ENCODE measurements at regions not wholly inside any gene's neighbourhood (a gene's known extent, or its start where the extent isn't known, plus 50 kb on each side); places are given as distances from the start of the nearest gene placed in this dataset.

GRCh38 chr2:84212611-84213314, 246.3 kb downstream of the SUCLG1 start:
- Histone ChIP-seq H2AFZ (no peak overlapping the region), H3K9me2 (replicated peaks; ENCODE audit: insufficient read depth) (no peaks in the 10 kb centered on the region), H3K4me3 (no peak overlapping the region), H3K27me3 (no peaks in the 10 kb centered on the region), H4K20me1 (ENCODE audit: insufficient read depth, poor library complexity, severe bottlenecking) (no peaks in the 10 kb centered on the region), H3K4me2 (no peak overlapping the region), H3K36me3 (replicated peaks; ENCODE audit: insufficient read depth, low read depth) (no peaks in the 10 kb centered on the region), H3K9me3 (ENCODE audit: low read depth) (no peaks in the 10 kb centered on the region), H3K79me2 (no peaks in the 10 kb centered on the region), H3K27ac (no peak overlapping the region), H3K4me1 (ENCODE audit: insufficient read depth) (no peaks in the 10 kb centered on the region)
- no peak for DNase-seq (ENCODE audit: low spot score)
- WGBS (ENCODE audit: low lambda C conversion rate, missing lambda C conversion rate), result 82% methylated on average over 5 of the region's 5 CpGs
- TF ChIP-seq, protein P1, sequence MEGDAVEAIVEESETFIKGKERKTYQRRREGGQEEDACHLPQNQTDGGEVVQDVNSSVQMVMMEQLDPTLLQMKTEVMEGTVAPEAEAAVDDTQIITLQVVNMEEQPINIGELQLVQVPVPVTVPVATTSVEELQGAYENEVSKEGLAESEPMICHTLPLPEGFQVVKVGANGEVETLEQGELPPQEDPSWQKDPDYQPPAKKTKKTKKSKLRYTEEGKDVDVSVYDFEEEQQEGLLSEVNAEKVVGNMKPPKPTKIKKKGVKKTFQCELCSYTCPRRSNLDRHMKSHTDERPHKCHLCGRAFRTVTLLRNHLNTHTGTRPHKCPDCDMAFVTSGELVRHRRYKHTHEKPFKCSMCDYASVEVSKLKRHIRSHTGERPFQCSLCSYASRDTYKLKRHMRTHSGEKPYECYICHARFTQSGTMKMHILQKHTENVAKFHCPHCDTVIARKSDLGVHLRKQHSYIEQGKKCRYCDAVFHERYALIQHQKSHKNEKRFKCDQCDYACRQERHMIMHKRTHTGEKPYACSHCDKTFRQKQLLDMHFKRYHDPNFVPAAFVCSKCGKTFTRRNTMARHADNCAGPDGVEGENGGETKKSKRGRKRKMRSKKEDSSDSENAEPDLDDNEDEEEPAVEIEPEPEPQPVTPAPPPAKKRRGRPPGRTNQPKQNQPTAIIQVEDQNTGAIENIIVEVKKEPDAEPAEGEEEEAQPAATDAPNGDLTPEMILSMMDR (IDR thresholded peaks at IDR 0.05; ENCODE audit: poor library complexity), result no peak
- TF ChIP-seq EZH2phosphoT487 (IDR thresholded peaks at IDR 0.05; ENCODE audit: low read depth, severe bottlenecking, unreplicated experiment), result no peak
- no peak for TF ChIP-seq EZH2 (IDR thresholded peaks at IDR 0.05; ENCODE audit: borderline replicate concordance)

DNA sequence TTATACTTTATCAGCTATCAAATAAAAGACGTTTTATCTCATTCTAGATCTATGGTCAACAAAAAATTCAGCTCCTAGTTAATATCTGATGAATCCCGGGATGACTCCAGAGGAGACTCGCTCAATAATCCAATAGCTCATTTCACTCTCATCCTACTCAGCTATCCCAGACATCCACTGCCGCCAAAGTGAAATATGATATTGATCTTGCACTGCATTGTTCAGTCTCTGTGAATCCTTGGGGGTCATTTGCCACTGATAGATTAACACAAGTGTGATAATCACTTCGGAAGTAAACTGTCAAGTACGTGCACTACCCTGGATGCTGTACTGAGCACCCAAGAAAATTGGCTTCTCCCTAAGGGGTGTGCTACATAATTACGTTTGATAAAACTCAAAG, 249.1 kb downstream of the SUCLG1 start:
- Histone ChIP-seq H3K4me1 (ENCODE audit: insufficient read depth) (no peaks in the 10 kb centered on the region), H4K20me1 (ENCODE audit: insufficient read depth, poor library complexity, severe bottlenecking) (no peaks in the 10 kb centered on the region), H3K4me3 (no peak overlapping the region), H3K9me2 (replicated peaks; ENCODE audit: insufficient read depth) (no peaks in the 10 kb centered on the region), H3K27ac (no peak overlapping the region), H3K27me3 (no peaks in the 10 kb centered on the region), H3K9me3 (ENCODE audit: low read depth) (no peaks in the 10 kb centered on the region), H3K79me2 (no peaks in the 10 kb centered on the region), H3K36me3 (replicated peaks; ENCODE audit: insufficient read depth, low read depth) (no peaks in the 10 kb centered on the region), H3K4me2 (no peak overlapping the region), H2AFZ (no peak overlapping the region)
- TF ChIP-seq, protein P1 (IDR thresholded peaks at IDR 0.05; ENCODE audit: poor library complexity), result no peak
- no peak for TF ChIP-seq EZH2phosphoT487 (IDR thresholded peaks at IDR 0.05; ENCODE audit: low read depth, severe bottlenecking, unreplicated experiment)
- DNase-seq (ENCODE audit: low spot score), result no peak
- WGBS (ENCODE audit: low lambda C conversion rate, missing lambda C conversion rate), result 56% methylated on average over 7 of the region's 7 CpGs

DNA sequence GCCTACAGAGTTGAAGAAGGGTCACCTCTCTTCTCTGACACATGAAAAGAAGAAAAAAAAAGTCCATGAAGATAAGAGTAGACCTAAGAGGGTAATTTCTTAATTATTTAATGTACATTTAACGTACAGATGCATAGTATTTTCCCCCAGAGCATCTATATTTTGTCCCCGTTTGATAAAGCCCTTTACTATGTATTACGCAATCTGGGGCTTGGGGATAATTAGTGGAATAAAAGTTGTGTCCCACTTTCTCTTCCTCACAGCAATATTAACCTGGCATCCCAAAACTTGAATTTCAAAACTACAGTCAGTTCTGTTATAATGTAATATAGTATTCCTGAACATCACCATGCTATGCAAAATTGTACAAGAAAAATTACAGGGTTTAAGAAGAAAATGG, 254.1 kb downstream of the SUCLG1 start:
- Histone ChIP-seq H4K20me1 (ENCODE audit: insufficient read depth, poor library complexity, severe bottlenecking) (no peaks in the 10 kb centered on the region), H3K27me3 (no peaks in the 10 kb centered on the region), H3K4me1 (ENCODE audit: insufficient read depth) (no peaks in the 10 kb centered on the region), H3K36me3 (replicated peaks; ENCODE audit: insufficient read depth, low read depth) (no peaks in the 10 kb centered on the region), H3K9me3 (ENCODE audit: low read depth) (no peaks in the 10 kb centered on the region), H3K4me3 (no peak overlapping the region), H2AFZ (no peak overlapping the region), H3K9me2 (replicated peaks; ENCODE audit: insufficient read depth) (no peaks in the 10 kb centered on the region), H3K4me2 (no peak overlapping the region), H3K79me2 (no peaks in the 10 kb centered on the region), H3K27ac (no peak overlapping the region)
- TF ChIP-seq, protein P1 (IDR thresholded peaks at IDR 0.05; ENCODE audit: poor library complexity), result no peak
- no peak for TF ChIP-seq EZH2phosphoT487 (IDR thresholded peaks at IDR 0.05; ENCODE audit: low read depth, severe bottlenecking, unreplicated experiment)
- no peak for TF ChIP-seq EZH2 (IDR thresholded peaks at IDR 0.05; ENCODE audit: borderline replicate concordance)
- no peak for DNase-seq (ENCODE audit: low spot score)
- 86% methylated on average over 3 of the region's 3 CpGs for WGBS (ENCODE audit: low lambda C conversion rate, missing lambda C conversion rate)
